ENCODE measurements at regions not wholly inside any gene's neighbourhood (a gene's known extent, or its start where the extent isn't known, plus 50 kb on each side); places are given as distances from the start of the nearest gene placed in this dataset.

DNA sequence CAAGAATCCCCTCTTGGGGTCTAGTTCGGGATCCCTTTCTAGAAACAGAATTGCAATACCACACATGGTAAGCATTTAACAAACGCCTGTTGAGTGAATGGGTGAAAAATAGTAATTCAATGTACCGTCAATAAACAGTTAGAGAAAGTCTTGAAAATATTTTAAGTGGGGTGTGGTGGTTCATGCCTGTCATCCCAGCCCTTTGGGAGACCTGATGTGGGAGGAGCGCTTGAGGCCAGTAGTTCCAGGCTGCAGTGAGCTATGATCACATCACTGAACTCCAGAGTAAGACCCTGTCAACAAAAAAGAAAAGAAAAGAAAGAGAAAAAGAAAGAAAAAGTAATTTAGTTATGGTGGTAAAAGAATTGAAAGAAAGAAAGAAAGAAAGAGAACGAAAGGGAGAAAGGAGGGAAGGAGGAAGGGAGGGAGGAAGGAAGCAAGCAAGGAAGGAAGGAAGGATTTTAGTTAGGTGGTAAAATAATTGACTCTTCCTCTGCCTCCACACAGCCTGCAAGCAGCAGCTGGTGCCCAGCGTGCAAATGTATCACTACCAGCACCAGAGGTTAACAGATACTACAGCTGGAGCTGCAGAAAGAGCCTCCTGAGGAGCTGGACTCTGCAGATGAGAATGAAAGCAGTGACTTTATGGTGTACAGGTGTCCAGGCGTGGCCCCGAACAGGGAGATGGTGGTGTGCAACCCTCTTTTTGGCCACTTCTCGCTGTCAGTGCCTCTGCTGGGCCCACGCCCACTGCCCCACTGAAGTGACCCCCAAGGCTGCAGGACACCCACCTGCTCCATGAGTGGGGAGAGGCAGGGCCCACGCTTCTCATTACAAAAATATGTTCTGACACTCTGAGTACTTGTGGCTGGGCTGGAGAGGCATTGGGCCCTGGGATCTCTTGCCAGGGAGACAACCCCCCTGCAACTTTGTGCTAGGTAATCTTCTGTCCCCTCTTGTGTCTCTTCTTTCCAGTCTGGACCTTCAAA is 135.4 kb downstream of the BAMBI start:
- no peak for DNase-seq

DNA sequence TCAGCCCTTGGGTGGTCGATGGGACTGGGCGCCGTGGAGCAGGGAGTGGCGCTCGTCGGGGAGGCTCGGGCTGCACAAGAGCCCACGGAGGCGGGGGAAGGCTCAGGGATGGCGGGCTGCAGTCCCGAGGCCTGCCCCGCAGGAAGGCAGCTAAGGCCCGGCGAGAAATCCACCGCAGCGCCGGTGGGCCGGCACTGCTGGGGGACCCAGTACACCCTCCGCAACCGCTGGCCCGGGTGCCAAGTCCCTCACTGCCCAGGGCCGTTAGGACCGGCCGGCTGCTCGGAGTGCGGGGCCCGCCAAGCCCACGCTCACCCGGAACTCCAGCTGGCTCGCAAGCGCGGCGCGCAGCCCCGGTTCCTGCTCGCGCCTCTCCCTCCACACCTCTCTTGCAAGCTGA is 138.4 kb downstream of the BAMBI start:
- DNase-seq, result no peak

DNA sequence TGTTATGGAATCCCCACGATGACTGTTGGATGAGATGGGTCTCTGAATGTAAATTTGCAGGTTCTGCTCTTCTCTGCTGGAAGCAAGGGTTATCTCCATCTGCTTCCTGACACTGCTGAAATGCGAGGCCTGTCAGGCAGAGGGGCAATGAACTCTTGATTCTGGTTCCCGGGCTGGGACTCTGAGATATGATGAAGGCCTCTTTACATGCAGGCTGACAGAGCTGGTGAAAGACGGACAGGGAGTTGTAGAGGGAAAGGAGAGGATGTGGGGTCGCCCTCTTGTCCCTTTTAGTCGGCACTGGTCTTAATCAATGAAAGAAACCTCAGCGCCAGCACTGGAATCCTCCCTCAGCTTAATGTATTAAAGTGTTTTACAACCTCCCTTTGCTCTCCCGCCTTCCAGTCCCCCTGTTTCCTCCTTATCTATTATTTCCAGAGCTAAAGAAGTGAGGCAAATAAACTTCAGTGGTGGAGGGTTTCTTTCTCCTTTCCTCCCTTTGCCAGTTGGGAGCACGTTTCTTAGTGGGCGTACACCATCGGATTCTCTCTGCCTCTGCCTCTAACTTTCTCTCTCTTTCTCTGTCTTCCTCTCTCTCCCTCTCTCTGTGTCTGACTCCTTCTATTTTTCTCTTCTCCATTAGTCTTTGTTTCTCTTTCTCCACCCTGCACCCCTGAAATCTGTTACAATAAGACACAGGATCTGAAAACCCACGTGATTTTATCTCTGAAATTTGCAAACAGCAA is 145.6 kb downstream of the BAMBI start:
- DNase-seq, result no peak

DNA sequence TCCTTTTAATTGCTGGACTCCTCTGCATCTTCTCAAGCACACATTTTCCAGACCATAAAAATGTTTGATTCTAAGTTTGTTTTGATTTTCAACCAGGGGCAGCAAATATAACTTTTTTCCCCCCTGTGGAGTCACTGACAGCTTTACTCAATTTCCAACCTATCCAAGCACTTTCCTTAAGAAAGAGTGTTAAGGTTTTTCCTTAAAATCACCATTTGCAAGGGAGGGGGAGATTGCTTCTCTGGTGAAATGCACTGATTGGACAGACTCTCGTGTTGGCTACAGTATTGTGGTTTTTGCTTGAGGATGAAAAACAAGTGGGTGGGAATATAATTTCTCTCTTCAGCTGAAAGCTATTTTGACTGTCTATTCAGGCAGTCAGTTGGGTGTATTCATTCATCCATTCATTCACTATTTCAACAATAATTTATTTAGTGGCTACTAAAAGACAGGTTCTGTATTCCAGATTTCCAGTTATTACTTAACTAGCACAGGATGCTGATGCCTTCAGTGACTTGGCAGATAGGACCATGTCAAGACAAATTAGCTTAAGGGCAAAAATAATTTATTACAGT is 146.3 kb downstream of the BAMBI start:
- no peak for DNase-seq

DNA sequence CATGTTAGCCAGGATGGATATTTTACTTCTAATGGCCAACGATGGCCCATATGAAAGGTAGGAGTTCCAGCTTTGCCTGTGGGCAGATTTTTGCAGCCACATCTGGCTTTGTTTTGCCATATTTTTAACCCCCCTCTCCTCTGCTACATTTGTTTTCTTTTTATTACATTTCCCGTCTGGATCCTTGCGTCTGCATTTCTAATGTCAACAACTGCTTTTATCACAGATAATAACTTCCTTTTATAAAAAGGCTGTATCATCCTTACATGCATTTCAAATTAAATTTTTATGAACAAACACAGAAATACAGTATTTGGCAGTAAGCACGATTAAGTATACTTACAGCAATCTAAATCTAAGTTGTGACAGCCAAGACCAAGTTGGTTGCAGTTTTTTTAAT is 156.0 kb downstream of the BAMBI start:
- DNase-seq, result no peak

DNA sequence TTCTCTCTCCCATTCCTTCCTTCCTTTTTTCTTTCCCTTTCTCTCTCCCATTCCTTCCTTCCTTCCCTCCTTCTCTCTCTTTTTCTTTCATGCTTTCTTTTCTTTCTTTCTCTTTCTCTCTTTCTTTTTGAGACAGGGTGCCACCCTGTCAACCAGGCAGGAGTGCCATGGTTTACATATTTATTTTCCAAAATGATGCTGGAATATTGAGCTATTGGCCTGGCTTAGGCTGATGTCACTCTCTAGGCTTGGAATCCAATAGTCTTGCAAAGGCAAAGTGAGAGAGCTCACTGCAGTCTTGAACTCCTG is 159.1 kb downstream of the BAMBI start:
- DNase-seq, result no peak

DNA sequence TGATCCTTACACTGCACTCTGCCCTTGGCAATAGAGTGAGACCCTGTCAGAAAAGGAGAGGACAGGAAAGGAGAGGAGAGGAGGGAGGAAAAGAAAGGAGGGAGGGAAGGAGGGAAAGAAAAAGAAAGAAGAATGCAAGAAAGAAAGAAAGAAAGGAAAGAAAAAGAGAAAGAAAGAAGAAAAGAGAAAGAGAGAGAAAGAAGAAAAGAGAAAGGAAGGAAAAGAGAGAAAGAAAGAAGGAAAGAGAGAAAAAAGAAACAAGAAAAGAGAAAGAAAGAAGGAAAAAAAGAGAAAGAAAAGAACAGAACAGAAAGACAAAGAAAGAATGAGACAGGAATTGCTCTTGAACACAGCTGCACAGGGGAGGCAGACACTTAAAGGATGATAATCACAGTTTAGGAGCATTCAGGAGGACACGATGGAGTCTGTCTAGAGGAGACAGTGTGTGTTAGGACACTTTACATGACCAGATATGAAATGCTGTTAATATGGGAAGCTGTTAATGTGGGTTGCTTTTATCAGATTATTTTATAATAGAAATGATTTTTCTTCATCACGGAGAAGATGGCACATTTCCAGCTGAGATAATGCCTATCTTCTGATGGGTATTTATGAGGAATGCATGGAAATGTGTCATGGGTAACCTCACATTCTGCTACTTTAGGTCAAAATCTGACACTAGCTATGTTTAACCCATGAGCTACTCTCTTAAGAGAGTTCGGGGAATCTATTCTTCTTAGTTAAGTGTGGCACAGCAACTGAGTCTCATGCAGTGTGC is 160.5 kb downstream of the BAMBI start:
- no peak for DNase-seq

DNA sequence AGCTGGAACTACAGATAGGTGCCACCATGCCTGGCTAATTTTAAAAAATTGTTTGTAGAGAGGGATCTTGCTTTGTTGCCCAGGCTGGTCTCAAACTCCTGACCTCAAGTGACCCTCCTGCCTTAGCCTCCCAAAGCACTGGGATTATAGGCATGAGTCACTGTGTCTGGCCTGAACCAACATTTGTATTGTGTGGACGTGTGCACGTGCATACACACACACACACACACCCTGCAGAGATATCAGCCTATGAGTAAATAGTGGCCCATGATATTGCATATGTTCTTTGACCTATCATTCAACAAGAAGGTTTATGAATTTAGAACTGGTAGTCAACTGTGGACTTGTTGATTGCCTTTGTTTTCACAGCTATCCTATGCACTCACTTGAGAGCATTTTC is 161.6 kb downstream of the BAMBI start:
- DNase-seq, result no peak

DNA sequence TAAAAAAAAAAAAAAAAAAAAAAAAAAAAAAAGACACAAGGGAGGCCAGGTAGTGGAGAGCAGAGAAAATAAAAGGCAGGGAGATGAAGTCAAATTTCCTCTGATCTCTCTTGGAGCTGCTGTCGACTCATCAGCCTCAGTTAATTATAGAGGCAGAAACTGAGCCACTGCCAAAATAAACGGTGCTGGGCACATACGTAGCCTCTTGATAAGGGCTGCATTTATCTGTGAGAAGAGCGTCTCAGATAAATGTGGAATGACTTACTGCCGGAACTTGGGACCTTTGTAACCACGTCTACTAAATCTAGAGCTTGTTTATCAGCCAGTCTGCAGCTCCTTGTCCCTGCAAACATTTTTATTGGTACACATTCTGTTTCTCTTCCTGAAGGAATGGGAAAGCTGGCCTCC is 162.3 kb downstream of the BAMBI start:
- DNase-seq, result no peak

DNA sequence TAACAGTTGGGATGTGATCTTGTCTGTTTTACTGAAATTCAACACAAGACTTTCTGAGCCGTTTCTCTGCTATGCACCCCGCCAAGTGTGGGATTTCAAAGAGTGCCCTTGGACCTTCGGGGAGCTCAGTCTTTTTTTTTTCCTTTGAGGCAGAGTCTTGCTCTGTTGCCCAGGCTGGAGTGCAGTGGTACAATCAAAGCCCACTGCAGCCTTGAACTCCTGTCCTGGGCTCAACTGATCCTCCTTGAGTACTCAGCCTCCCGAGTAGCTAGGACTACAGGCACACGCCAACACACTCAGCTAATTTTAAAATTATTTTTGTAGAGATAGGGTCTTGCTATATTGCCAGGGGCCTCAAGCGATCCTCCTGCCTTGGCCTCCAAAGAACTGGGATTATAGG is 162.9 kb downstream of the BAMBI start:
- no peak for DNase-seq

DNA sequence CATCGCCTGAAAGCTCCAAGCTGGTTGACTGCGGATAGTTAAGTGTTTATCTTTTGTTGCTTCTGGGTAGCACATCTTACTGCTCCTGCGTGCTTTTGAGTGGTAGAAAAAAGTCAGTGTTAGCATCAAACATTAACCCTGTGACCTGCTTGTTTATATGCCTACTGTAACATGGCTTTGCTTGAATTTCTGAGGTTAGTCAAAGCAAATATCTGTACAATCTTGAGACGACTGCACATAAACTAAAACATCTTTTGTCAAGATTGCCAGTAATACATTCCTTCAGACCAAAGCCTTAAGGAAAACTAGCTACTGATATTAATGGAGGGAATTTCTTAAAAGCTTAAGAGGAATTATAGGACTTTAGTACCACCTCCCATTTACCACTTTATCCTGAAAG is 163.7 kb downstream of the BAMBI start:
- DNase-seq, result no peak

DNA sequence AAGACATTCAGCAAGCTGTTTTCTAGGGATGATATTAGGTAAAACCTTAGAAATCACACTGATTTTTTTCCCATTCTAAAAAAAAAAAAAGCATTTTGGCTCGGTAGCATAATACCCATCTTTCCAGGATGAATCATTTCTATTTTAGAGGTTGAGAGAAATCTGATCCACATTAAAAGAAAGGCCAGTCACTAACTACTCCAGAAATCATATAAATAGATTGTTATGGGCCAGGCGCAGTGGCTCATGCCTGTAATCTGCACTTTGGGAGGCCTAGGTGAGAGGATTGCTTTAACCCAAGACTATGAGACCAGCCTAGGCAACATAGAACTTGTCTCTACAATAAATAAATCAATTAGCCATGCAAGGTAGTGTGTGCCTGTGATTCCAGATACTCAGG is 164.3 kb downstream of the BAMBI start:
- no peak for DNase-seq

DNA sequence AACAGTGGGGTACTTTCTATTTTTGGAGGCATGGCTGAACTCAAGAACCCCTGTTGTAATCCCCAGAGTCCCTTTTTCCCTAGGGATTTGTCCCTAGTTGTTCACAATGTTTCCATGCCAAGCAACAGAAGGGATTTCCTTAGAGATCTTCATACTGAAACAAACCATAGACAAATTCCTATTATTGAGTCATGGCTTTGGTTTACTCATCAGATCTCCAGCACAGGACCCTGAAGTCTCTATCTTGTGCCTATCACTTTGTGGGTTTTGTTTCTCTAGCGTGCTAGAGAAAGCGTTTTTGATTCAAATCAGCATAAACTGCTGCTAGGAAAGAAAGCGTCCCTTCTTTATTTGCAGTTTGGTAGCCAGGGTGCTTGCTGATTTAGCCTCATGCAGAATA is 165.0 kb downstream of the BAMBI start:
- DNase-seq, result no peak

DNA sequence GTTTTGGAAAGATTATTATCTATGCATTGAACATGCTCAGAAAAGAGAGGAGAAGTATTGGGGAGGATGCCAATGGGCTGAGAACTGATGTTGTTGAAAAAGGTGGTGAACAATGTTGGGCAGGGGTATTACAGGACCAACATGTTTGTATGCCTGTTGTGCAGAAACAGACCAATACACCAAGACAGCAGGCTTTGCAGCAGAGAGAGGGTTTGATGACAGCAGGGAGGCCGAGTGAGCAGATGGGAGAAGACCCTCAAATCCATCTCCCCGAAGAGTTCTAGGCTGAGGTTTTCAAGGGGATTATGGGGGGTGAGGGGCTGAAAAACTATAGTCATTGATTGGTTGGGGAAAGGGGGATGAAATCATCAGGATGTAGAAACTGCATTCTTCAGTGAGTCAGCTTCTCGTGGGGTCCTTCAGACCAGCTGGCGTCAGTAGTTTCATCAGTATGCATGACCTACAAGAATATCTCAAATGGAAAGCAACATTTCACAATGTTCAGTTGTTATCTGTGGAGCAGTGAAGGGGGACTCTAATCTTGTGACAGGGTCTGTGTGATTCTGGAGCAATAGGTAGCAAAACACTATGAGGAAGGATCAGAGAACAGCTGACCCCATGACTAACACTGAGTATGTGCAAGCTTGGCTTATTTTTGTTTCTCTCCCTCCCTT is 167.8 kb downstream of the BAMBI start:
- no peak for DNase-seq

DNA sequence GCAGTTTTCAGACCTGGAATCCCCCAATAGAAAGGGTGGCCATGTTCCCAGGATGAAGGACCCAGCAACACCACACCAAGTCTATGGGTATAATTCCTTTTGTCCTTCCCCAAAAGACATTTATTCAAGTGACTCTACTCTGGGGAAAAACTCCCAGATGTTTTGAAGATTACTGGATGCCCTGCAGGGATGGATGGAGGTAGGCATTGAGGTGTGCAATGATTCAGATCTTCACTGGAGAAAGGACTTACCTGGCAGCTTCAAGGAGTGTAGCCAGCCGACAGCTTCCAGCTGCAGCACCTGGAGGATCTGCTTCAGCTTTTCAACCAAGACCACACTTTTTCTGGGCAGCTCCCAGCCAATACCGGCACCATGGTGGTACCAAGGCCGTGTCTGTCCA is 172.0 kb downstream of the BAMBI start:
- DNase-seq, result no peak

DNA sequence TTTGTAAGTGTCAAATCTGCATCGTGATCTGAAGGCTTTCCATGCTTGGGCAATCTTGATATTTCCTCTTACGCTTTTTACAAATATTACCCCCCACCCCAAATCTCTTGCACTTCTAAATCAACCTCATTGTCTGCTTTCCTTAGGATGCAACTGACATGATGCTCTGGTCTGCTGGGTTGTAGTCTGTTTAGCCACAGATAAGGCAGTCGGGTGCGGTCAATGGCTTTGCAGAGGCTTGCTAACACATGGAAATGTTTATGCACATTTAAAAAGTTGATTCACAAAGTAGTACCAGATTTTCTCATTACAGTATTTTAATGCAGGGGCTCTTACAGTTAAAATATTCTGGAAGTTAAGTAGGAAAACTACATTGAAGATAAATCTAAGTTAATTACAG is 172.5 kb downstream of the BAMBI start:
- DNase-seq, result no peak

DNA sequence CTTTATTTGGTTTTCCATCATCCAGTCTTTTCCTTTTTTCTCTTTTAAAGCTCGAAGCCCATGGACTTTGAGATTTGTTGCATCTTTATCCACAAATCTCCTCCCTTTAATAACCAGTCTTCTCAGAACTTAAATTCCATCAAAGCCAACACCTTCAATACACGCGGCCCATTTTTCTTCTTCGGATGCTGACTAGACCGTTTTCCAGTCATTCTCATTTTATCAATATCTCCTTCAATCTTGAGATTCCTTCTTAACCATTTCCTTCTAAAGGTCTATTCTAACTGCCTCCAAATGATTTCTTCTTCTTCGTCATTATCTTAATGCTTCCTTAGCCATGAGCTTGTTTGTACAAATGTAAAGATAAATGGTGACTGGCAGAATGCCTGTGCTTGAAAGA is 173.5 kb downstream of the BAMBI start:
- no peak for DNase-seq

DNA sequence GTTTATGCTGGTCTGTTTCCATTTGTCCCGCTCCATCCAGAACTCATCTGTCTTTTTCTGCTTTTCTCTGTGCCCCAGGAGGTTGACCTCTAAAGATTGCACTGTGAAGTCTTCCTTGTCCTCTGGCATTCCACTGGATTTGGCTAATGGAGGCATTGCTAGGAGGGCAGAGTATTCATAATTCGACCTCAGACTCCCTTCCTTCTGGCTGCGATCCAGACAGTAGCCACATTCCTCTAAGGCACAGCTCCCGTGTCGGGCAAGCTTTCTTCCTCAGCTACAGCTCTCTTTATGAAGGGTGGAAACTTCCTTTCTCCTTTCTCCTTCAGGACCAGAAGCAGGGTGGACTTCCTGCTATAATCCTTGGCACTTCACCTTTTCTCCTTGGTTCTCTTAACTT is 175.9 kb downstream of the BAMBI start:
- DNase-seq, result no peak

DNA sequence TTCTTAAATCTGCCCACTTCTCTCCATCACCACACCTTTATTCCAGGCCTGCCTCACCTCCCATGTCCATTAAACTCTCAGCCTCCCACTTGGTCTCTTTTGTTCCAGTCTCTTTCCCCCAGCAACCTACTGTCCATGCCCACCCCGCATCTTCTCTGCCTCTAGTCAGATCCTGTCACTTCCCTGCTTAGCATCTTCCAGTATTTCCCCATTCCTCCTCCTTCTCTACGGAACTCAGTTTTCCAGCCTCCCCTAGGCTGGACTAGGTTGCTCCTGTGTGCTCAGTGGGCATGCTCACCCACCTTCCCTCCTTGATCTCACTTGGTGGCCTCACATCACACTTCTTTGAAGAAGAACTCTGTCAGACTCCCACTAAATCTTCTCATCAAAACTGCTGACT is 179.8 kb downstream of the BAMBI start:
- DNase-seq, result no peak

DNA sequence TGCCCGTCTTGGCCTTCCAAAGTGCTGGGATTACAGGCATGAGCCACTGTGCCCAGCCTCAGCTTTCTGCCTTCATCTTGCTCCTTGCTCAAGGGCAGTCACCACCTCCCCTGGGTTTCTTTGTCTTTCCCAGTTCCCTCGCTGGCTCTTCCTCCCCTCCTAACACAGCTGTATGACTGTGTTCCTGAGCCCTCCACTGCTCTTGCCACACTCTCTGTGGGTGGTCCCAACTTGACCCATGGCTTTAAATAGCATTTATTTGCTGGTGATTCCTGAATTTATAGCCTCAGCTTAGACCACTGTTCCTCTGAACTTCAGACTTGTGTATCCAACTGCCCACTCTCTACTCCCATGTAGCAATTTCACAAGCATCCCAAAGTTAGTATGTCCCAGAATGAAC is 181.3 kb downstream of the BAMBI start:
- no peak for DNase-seq

DNA sequence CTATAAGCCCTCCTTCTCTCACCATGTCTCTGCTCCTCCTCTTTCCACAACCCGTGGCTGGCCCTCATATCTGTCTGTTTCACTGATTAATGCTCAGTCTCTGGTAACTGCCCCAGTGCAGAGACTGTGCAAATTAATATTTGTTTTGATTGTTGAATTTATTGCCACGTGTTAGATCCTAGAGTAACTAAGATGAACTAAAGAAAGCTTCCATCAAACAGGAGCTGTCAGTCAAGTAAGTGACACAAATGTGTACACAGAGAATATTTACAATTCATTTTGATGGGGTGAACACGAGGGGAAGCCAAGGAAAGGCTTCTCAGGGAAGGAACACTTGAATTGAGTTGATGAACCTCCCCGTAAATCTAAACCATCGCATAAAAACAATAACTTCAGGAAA is 182.5 kb downstream of the BAMBI start:
- no peak for DNase-seq

DNA sequence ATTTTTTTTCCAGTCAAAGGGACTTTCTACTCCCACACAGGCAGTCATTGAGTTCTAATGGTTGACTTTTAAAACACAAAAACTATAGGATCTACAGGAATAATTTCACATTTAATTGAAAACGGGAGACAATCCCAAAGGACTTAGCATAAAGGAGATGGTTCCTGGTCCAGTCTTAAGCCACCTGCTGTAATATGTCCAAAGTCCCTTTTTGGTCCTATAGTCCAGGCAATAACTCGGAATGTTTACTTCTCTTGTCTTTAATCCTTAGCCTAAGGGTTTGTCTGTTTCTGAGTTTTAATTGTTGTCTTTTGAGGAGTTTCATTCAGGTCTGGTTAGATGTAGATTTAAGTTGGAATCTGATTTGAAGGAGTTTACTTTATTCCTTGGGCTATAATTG is 184.9 kb downstream of the BAMBI start:
- no peak for DNase-seq

Data from CD4-positive, alpha-beta T cell treated with Interferon alpha-2 for 1 hour (primary cell).